Gastroesophageal sphincter (tissue), 4 donors: ENCODE measurements at regions not wholly inside any gene's neighbourhood (a gene's known extent, or its start where the extent isn't known, plus 50 kb on each side); places are given as distances from the start of the nearest gene placed in this dataset.
"Not testable (repeated sequence)": the region's sequence is repeated elsewhere in the genome, so short reads cannot be mapped to it uniquely, and the experiment has no call there.

Experiments used
- ATAC-seq: fragments of 150-250 bp; one replicate; pipeline ENCODE4 v1.9.1; 2016; ENCODE audit warnings: mild to moderate bottlenecking, moderate library complexity
- H3K27ac ChIP-seq, 4 donors: fragments of 200-600 bp; sonication (generic) in 3 of 4; 1 replicate in 3 of 4; 2 replicates in 1 of 4; pipeline ENCODE4 v1.5.1; 2016 to 2019
- H3K27me3 ChIP-seq: fragments of 200-600 bp; sonication (generic); one replicate; pipeline ENCODE4 v1.5.1; 2019
- H3K36me3 ChIP-seq, 2 donors: fragments of 200-600 bp; sonication (generic); one replicate each; pipeline ENCODE4 v1.5.1; 2019; ENCODE audit warnings: control low read depth in 1 of 2
- H3K4me1 ChIP-seq, 3 donors: fragments of 200-600 bp; sonication (generic); 1 replicate in 2 of 3; 2 replicates in 1 of 3; pipeline ENCODE4 v1.5.1; 2016 to 2019; ENCODE audit warnings: control low read depth in 2 of 3
- H3K4me3 ChIP-seq, 2 donors: fragments of 200-600 bp; sonication (generic); one replicate each; pipeline ENCODE4 v1.5.1; 2019; ENCODE audit warnings: mild to moderate bottlenecking in 1 of 2, moderate library complexity in 1 of 2
- H3K9me3 ChIP-seq, 3 donors: fragments of 200-600 bp; sonication (generic); one replicate each; pipeline ENCODE4 v1.5.1; 2017 to 2019; ENCODE audit warnings: control low read depth in 2 of 3
- CTCF ChIP-seq, 4 experiments: fragments of 200-600 bp in 2 of 4; fragments of 450-650 bp in 2 of 4; sonication (generic) in 1 of 4; IDR thresholded peaks; one replicate each; pipeline ENCODE4 v1.5.1; 2017 to 2019; ENCODE audit warnings: antibody characterized with exemption in 4 of 4, mild to moderate bottlenecking in 2 of 4, moderate library complexity in 2 of 4
- EP300 ChIP-seq: sonication (generic); formaldehyde crosslinking; IDR thresholded peaks from one replicate; pipeline ENCODE4 v1.6.1; 2017; ENCODE audit warnings: antibody characterized with exemption, mild to moderate bottlenecking
- POLR2A ChIP-seq, 2 donors: fragments of 450-650 bp; IDR thresholded peaks; one replicate each; pipeline ENCODE4 v1.6.1; 2017; ENCODE audit warnings: antibody characterized with exemption in 2 of 2, mild to moderate bottlenecking in 2 of 2, moderate library complexity in 1 of 2
- POLR2AphosphoS5 ChIP-seq: sonication (generic); formaldehyde crosslinking; IDR thresholded peaks from one replicate; pipeline ENCODE4 v1.6.1; 2017; ENCODE audit warnings: antibody characterized with exemption
- WGBS, 2 donors: methylation state at CpG; one replicate each; pipeline ENCODE4 v1.1.5; 2018; ENCODE audit warnings: low coverage in 1 of 2; 5-methylcytosine and 5-hydroxymethylcytosine counted together

GRCh38 chr2:84115173-84115857, 343.8 kb downstream of the SUCLG1 start:
- TF ChIP-seq POLR2A (IDR thresholded peaks at IDR 0.05): no peak
- TF ChIP-seq EP300: no peak
- no peak for TF ChIP-seq CTCF (IDR thresholded peaks at IDR 0.05)
- no peak for TF ChIP-seq POLR2AphosphoS5
- Histone ChIP-seq H3K4me3 (no peak overlapping the region), H3K4me1 (no peaks in the 10 kb centered on the region), H3K27me3 (no peaks in the 10 kb centered on the region), H3K9me3 (peaks cover 0 to 18% (median 0%) of the 10 kb centered on the region in 3 donors), H3K36me3 (no peaks in the 10 kb centered on the region), H3K27ac (no peak overlapping the region)
- ATAC-seq: no peak
- 44 to 80% methylated on average over 2 of the region's 2 CpGs for WGBS, 2 donors

DNA sequence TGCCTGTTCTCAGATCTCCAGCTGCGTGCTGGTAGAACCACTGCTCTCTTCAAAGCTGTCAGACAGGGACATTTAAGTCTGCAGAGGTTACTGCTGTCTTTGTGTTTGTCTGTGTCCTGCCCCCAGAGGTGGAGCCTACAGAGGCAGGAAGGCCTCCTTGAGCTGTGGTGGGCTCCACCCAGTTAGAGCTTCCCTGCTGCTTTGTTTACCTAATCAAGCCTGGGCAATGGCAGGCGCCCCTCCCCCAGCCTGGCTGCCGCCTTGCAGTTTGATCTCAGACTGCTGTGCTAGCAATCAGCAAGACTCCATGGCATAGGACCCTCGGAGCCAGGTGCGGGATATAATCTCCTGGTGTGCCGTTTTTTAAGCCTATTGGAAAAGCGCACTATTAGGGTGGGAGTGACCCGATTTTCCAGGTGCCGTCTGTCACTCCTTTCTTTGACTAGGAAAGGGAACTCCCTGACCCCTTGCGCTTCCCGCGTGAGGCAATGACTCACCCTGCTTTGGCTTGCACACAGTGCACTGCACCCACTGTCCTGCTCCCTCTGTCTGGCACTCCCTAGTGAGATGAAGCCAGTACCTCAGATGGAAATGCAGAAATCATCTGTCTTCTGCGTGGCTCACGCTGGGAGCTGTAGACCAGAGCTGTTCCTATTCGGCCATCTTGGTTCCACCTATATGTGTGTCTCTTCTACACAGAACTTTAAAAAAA, 355.1 kb downstream of the SUCLG1 start:
- H3K4me3 ChIP-seq, H3K27me3 ChIP-seq, H3K4me1 ChIP-seq, H3K36me3 ChIP-seq, H3K27ac ChIP-seq, ATAC-seq: not testable (repeated sequence)
- peaks cover 0 to 24% (median 0%) of the 10 kb centered on the region in 3 donors for H3K9me3 ChIP-seq
- WGBS, 2 donors: 93 to 100% methylated on average over 2 to 10 of the region's 15 CpGs

DNA sequence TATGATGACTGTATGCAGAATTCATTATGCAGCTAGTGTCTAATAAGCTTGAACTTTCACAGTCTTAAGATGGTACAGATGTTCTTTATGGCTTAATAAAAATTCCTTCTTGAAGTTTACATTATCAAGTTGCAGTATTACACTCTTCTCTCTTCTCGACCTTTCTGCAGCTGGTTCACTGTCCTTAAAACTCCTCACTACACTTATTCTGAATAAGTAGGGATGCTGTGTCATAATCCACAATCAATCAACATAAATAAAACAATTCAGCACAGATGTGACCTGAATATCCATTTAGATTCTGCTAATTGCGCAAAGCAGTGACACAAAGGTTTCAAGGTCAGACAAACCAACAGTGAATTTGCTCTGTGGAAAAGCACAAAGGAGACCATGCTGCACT, 356.8 kb downstream of the SUCLG1 start:
- H3K9me3 ChIP-seq: peaks cover 0 to 24% (median 0%) of the 10 kb centered on the region in 3 donors
- H3K4me1 ChIP-seq: no peaks in the 10 kb centered on the region
- H3K36me3 ChIP-seq: no peaks in the 10 kb centered on the region
- TF ChIP-seq POLR2AphosphoS5: no peak
- no peak for TF ChIP-seq EP300
- no peak for TF ChIP-seq POLR2A (IDR thresholded peaks at IDR 0.05)
- no peak for TF ChIP-seq CTCF (IDR thresholded peaks at IDR 0.05)
- ATAC-seq: no peak
- WGBS, 2 donors: 41 to 42% methylated on average over 2 of the region's 2 CpGs
- no peak overlapping the region for H3K27ac ChIP-seq
- H3K4me3 ChIP-seq: no peak overlapping the region
- H3K27me3 ChIP-seq: no peaks in the 10 kb centered on the region

DNA sequence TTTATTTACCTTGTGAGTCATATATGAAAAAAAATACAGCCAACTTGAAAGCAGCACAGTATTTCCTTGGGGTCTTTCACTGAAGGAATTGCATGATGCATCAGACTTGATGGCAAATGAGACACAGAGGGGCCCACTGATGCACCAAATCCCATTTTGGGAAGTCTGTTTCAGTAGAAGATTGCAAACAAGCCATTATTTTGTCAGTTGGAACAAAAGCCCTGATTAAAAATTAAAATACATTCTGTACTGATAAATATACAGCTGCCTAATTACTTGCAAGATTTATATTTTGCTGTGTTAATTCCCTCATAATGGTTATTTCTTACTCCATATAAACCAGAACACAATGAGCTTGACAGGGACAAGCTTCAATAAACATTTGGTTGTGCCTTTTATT, 370.4 kb downstream of the SUCLG1 start:
- Histone ChIP-seq H3K27me3 (no peaks in the 10 kb centered on the region), H3K4me3 (no peak overlapping the region), H3K36me3 (no peaks in the 10 kb centered on the region), H3K27ac (no peak overlapping the region), H3K4me1 (no peaks in the 10 kb centered on the region), H3K9me3 (peaks cover 0 to 14% (median 0%) of the 10 kb centered on the region in 3 donors)
- TF ChIP-seq CTCF (IDR thresholded peaks at IDR 0.05): no peak
- TF ChIP-seq POLR2AphosphoS5: no peak
- TF ChIP-seq EP300: no peak
- TF ChIP-seq POLR2A (IDR thresholded peaks at IDR 0.05): no peak
- no peak for ATAC-seq

GRCh38 chr2:84085562-84085961, 373.5 kb downstream of the SUCLG1 start:
- H3K4me1 ChIP-seq: no peaks in the 10 kb centered on the region
- no peak overlapping the region for H3K27ac ChIP-seq
- H3K9me3 ChIP-seq: no peaks in the 10 kb centered on the region
- TF ChIP-seq POLR2AphosphoS5 (no peak), CTCF (IDR thresholded peaks at IDR 0.05) (no peak), POLR2A (IDR thresholded peaks at IDR 0.05) (no peak), EP300 (no peak)
- H3K27me3 ChIP-seq: no peaks in the 10 kb centered on the region
- no peaks in the 10 kb centered on the region for H3K36me3 ChIP-seq
- ATAC-seq: no peak
- no peak overlapping the region for H3K4me3 ChIP-seq
